Stimulated activated naive CD4-positive, alpha-beta T cell treated with Interleukin-2 at 50 U/mL for 16 hours (primary cell): ENCODE measurements at regions not wholly inside any gene's neighbourhood (a gene's known extent, or its start where the extent isn't known, plus 50 kb on each side); places are given as distances from the start of the nearest gene placed in this dataset.
"Not testable (repeated sequence)": the region's sequence is repeated elsewhere in the genome, so short reads cannot be mapped to it uniquely, and the experiment has no call there.

Experiments
- DNase-seq: peaks from one replicate; lab custom pipeline; 2025; lab: John Stamatoyannopoulos, UW

DNA sequence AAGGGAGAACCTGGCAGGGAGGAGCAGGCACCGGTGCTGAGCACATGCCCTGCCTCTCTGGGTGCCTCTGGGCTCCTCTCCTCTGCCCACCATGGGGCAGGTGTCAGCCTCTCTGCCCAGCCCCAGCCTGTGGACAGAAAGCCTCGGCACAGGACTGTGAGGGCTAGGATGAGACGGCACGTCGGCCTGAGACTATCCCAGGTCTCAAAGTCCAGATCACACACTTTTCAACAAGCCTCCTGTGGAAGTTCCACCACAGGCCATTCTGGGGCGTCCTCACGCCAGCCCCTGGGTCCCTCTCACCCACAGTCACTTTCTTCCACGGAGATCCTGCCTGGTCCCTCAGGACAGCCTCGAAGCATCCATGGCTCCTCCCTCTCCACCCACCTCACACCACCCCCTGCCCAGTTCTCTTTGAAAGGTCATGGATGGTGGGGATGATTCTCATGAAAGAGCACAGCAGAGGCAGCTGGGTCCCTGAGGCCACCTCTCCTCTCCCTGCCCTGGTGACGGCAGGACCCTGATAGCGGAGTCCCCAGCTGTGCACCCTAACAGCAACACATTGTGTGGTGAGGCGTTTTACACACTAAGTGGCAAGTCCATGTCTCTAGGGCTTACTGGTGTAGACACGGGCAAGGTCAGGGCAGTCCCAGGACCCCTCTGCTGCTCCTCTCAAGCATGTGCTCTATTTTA, 569.4 kb upstream of the SALL3 start:
- DNase-seq: no peak

DNA sequence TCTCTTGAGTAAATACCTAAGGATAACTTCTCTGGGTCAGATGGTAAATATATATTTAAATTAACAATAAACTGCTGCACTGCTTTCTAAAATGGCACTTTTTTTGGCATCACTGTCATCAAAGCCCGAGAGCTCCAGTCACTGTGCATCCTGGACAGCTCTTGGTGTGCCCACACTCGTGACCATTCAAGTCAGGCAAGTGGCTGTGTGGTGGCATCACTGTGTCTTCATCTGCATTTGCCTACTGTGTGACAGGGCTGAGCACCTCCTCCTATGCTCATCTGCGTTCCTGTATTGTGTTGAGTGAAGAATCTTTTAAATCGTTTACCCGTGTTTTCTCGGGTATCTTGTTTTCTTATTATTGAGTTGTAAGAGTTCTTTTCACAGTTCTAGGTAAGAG, 568.1 kb upstream of the SALL3 start:
- no peak for DNase-seq

- no peak for DNase-seq
These were observed 565.3 kb upstream of the SALL3 start for GRCh38 chr18:78414302-78414701.

GRCh38 chr18:78416853-78417252, 562.8 kb upstream of the SALL3 start:
- DNase-seq: no peak

DNA sequence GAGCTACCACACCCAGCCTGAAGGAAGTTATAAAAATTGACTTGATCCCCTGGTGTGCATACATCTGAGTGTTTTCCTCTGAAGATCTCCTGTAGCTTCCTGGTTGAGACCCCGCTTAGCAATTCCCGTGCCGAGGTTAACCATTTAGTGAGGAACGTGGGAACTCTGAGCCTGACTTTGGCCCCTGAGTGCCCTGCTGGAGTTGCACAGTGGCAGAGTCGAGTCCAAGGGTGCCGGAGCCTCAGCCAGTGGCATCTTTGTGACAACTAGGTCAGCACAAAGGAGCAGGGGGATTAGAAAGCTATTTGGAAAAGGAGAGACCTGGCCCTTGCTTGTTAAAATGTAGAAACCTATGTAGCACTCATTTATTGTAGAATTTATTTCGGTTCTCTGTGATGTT, 561.2 kb upstream of the SALL3 start:
- DNase-seq: no peak

- no peak for DNase-seq
These were observed 560.4 kb upstream of the SALL3 start for GRCh38 chr18:78419171-78419570.

- DNase-seq: no peak
These were observed 559.5 kb upstream of the SALL3 start for GRCh38 chr18:78420116-78420515.

- no peak for DNase-seq
These were observed 558.2 kb upstream of the SALL3 start for GRCh38 chr18:78421392-78421791.

- no peak for DNase-seq
These were observed 557.3 kb upstream of the SALL3 start for GRCh38 chr18:78422336-78422735.

DNA sequence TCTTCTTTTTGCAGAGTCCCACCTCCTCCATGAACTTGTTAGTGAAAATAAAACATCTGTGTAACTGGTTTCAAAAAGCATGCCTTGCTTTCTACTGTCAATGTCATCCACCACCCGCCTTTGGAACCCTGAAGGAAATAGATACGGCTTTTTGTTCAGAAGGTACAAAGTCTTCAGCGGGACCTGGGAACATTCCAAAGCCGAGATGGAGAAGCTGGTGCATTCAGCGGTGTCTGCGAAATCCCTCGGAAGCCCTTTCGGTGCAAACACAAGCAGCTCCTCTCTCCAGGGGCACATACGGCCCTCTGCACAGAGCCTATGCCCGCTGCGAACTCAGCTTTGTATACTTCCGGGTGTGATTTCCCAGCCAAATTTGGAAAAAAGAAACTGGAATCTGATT, 555.8 kb upstream of the SALL3 start:
- DNase-seq: no peak

- DNase-seq: no peak
These were observed 555.1 kb upstream of the SALL3 start for GRCh38 chr18:78424403-78425018.

DNA sequence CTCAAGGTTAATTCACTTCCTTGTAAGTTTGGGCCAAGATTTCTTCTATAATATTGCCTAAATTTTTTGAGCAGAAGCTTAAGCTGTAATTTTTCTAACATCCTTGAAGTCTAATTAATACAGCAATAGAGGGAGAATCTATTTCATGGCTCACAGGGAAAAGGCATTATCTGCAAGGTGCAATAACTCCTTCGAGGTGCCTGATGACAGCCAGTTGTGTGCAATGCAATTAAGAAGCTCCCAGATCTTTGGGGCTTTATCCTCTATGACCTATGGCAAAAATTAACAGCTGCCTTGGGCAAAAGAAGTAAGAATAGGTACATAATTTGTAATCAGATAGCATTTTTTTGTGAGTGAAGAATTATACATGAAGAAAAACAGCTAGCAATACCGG, 554.6 kb upstream of the SALL3 start:
- DNase-seq: no peak

GRCh38 chr18:78427081-78427480, 552.5 kb upstream of the SALL3 start:
- DNase-seq: no peak

DNA sequence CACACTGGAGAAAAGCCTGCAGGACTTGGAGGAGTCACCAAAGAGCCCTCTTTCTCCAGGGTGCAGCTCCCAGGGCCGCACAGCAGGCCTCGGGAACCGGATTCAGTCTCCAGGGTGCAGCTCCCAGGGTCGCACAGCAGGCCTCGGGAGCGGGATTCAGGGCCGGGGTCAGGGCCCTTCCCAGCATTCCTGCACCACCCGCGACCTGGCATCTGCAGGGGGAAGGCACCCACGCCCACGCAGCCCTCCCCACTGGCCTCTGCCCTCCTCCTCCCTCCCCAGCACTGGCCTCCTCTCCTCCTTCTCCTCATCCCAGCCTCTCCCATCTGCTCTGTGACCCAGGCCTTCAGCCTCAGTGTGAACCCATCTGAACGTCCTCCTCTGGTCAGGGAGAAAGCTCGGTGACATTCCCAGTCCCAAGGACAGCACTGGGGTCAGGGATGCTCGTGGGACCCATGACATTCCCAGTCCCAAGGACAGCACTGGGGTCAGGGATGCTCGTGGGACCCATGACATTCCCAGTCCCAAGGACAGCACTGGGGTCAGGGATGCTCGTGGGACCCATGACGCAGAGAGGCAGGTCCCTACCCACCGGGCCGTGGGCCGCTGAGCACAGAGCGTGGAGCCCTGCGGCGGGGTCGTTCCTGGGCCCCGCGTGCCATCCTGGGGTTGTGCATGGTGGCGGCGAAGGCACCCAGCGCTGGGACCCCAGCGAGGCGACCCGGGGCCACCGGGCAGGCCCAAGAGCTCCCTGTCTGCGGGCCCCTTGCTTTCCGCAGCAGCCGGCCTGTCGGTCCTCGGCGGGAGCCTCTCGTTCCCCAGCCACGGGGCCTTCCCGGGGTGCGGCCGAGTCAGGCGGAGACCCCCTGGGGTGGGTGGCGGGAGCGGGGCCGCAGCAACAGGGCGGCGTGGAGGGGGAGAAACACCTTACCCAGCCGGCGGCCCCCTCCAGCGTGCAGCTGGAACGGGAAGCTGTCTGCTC, 550.2 kb upstream of the SALL3 start:
- no peak for DNase-seq

DNA sequence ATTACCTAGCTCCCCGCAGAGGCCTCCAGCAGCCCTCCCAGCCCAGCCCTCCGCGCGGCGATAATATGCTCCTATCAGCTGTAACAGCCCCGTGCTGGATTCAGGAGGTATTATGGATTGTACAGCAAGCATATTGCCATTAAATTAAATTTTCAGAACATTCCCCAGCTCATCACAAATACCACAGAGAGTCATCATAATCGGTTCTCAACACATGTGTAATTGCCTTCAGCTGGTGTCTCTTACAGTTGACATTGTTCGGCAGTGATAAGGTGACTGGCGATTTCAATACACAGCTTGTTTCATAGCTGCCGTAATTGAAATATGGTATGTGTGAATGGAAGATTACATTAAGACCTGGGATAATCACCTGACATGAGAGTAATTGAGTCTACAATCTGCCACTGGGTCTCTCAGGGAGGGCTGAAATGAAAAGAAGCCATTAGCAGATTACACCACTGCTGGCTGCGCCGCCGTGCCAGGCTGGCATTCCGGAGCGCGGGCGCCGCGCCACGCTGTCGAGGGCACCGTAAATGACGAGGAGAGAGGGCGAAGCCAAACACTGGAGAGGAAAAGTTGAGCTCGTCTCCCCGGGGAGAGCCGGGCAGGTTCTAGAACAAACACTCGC, 549.4 kb upstream of the SALL3 start:
- no peak for DNase-seq

DNA sequence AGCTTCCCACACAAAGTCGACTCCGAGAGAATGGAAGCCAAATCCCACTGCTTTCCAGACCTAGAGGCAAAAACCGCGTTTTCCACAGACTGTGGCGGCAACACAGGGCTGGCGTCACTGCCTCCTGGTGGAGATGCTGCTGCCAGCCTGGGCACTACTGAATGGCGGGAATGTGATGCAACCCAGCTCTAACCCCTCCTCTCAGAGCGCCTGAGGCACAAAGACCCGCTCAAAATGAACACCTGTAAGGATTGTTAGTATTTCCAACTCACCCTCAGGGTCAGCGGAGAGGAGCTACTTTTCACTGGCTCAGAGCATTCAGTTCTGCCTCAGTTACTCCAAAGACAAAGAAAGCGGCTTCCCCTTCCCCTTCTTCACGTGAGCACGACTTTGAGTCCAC, 548.0 kb upstream of the SALL3 start:
- DNase-seq: no peak

- no peak for DNase-seq
These were observed 546.1 kb upstream of the SALL3 start for GRCh38 chr18:78433562-78433961.

DNA sequence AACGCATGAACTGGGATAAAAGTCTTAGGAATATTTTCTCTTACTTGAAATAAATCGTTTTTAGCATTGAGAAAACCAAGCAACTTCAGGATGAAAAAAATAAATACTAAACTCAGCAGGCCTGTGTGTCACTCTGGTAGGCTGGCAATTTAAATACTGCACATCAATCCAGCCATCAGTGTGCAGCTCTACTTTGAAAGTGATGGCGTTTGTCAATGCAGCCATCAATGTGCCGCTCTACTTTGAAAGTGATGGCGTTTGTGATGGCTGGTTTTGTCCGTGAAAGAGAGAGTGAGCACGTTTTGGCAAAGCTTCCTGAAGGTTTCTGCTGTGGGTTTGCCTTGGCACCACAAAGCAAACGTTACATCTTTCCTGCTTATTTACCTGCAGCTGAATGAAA, 543.5 kb upstream of the SALL3 start:
- no peak for DNase-seq

GRCh38 chr18:78438235-78438634, 541.4 kb upstream of the SALL3 start:
- not testable (repeated sequence) for DNase-seq

DNA sequence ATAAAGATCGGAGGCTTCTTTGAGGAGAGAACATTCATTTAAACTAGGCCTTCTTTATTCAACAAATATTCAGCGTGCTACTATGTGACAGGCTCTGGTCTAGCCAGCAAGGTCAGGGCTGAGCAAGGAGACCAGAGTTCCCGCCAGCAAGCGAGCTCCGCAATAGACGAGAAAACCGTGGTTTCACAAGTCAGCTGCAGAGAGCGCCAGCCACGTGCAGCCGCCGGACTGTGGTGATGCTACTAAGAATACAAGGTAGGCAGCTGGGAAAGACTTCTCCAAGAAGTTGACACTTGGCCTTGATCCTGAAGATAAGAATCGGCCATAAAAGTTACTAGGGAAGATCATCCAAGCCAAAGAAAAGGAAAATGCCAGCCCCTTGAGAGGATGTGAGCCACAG, 533.7 kb upstream of the SALL3 start:
- no peak for DNase-seq

GRCh38 chr18:78447211-78447610, 532.4 kb upstream of the SALL3 start:
- DNase-seq: no peak

DNA sequence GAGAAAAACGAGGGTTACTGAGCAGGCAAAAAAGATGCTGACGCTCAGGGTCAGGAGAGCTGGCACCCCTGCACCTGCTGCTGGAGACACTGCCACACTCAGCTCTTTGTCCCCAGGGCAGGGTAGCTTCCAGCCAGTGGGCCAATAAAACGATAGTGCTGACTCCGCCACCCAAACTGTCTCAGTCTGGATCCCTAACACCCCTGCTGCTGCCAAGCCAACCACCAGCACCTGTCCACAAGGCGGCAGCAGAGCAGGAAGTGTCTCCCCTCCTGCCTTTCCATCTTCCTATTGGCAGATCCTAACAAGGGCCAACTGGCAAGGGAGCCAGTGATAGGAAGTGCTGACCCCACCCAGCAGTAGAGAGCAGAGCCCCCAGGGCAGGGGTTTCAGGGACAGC, 531.5 kb upstream of the SALL3 start:
- DNase-seq: no peak
